ENCODE measurements at regions not wholly inside any gene's neighbourhood (a gene's known extent, or its start where the extent isn't known, plus 50 kb on each side); places are given as distances from the start of the nearest gene placed in this dataset.

- intact Hi-C loops (cut with micrococcal nuclease), result no loop called here
- ChIA-PET CTCF (interaction anchor here (1.5 kb wide), 1 partner anchor 109 kb away, joined by 4 read pairs; no protein-coding TSS in a partner anchor), POLR2A (no interaction called here)
- Mint-ChIP-seq H3K27me3 (peaks cover 9% of the 10 kb centered on the region), H3K27ac (no peak overlapping the region), H3K9me3 (no peaks in the 10 kb centered on the region), H3K4me1 (ENCODE audit: low read depth) (no peaks in the 10 kb centered on the region), H3K4me3 (no peak overlapping the region), H3K36me3 (ENCODE audit: low read depth) (no peaks in the 10 kb centered on the region)
- TF ChIP-seq CTCF (IDR thresholded peaks at IDR 0.05), result no peak
- no peak for ATAC-seq
- DNase-seq, result no peak
Observed at GRCh38 chr12:77120156-77121085, 55.1 kb upstream of the E2F7 start.

- CTCF ChIA-PET, result no interaction called here
- Mint-ChIP-seq H3K4me1 (ENCODE audit: low read depth) (no peaks in the 10 kb centered on the region), H3K36me3 (ENCODE audit: low read depth) (no peaks in the 10 kb centered on the region), H3K4me3 (no peak overlapping the region), H3K27ac (no peak overlapping the region), H3K9me3 (no peaks in the 10 kb centered on the region), H3K27me3 (peaks cover 5% of the 10 kb centered on the region)
- no peak for TF ChIP-seq CTCF (IDR thresholded peaks at IDR 0.05)
- intact Hi-C loops (cut with micrococcal nuclease), result no loop called here
- no peak for DNase-seq
- POLR2A ChIA-PET, result no interaction called here
- ATAC-seq, result no peak
Observed at GRCh38 chr12:77118696-77119095, 53.3 kb upstream of the E2F7 start.

- Mint-ChIP-seq H3K4me1 (ENCODE audit: low read depth) (no peaks in the 10 kb centered on the region), H3K36me3 (ENCODE audit: low read depth) (no peaks in the 10 kb centered on the region), H3K9me3 (no peaks in the 10 kb centered on the region), H3K4me3 (no peak overlapping the region), H3K27me3 (no peaks in the 10 kb centered on the region), H3K27ac (no peak overlapping the region)
- POLR2A ChIA-PET, result no interaction called here
- no peak for TF ChIP-seq CTCF (IDR thresholded peaks at IDR 0.05)
- CTCF ChIA-PET, result interaction anchor here (1.1 kb wide), 1 partner anchor 9 kb away, joined by 3 read pairs; no protein-coding TSS in a partner anchor
- DNase-seq (no peak), ATAC-seq (no peak)
- intact Hi-C loops (cut with micrococcal nuclease), result no loop called here
Observed at GRCh38 chr12:77116277-77116676, 50.9 kb upstream of the E2F7 start.

GRCh38 chr12:77115471-77115870, 50.1 kb upstream of the E2F7 start:
- CTCF ChIA-PET, result no interaction called here
- Mint-ChIP-seq H3K4me1 (ENCODE audit: low read depth) (no peaks in the 10 kb centered on the region), H3K27me3 (no peaks in the 10 kb centered on the region), H3K36me3 (ENCODE audit: low read depth) (no peaks in the 10 kb centered on the region), H3K4me3 (no peak overlapping the region), H3K27ac (no peak overlapping the region), H3K9me3 (peaks cover under 1% of the 10 kb centered on the region)
- POLR2A ChIA-PET, result no interaction called here
- no peak for DNase-seq
- TF ChIP-seq CTCF (IDR thresholded peaks at IDR 0.05), result no peak
- no peak for ATAC-seq
- intact Hi-C loops (cut with micrococcal nuclease), result no loop called here
